H1 (cell line): ENCODE measurements at regions not wholly inside any gene's neighbourhood (a gene's known extent, or its start where the extent isn't known, plus 50 kb on each side); places are given as distances from the start of the nearest gene placed in this dataset.

Experiments
- CTCF ChIA-PET: fragments of 300-600 bp; sonication (Branson Sonifier 250); formaldehyde crosslinking; loops from one replicate; lab custom pipeline; 2021; ENCODE audit not compliant: partially characterized antibody; lab: Charles Lee
- POLR2A ChIA-PET: fragments of 300-600 bp; sonication (Branson Sonifier 250); formaldehyde crosslinking; loops from one replicate; lab custom pipeline; 2021; ENCODE audit warnings: inconsistent platforms; ENCODE audit not compliant: partially characterized antibody; lab: Charles Lee
- DNase-seq, 2 experiments: peaks; one replicate each; pipeline versions ENCODE4 v3.0.0 to v3.0.0-alpha.2; 2010 to 2022; ENCODE audit warnings: low spot score in 2 of 2, low read depth in 1 of 2, mixed read lengths in 1 of 2
- FAIRE-seq: peaks from 2 replicates; lab custom pipeline; 2011; peaks lifted over from hg19 to GRCh38; lab: Jason Lieb, UNC
- H2AFZ ChIP-seq: 2 replicates; pipeline ENCODE4 v1.8.1; 2012; ENCODE audit warnings: low read length, inconsistent platforms
- H2AK5ac ChIP-seq: 2 replicates; pipeline ENCODE4 v1.6.1; 2013; ENCODE audit warnings: low read depth, low read length
- H2BK120ac ChIP-seq: replicated peaks from 2 replicates; pipeline ENCODE3; 2013; ENCODE audit warnings: low read depth, low read length, inconsistent platforms
- H2BK12ac ChIP-seq: 2 replicates; pipeline ENCODE4 v1.6.1; 2013; ENCODE audit warnings: low read depth, low read length
- H2BK15ac ChIP-seq: 2 replicates; pipeline ENCODE4 v1.6.1; 2013; ENCODE audit warnings: low read length
- H2BK20ac ChIP-seq: 2 replicates; pipeline ENCODE4 v1.6.1; 2013; ENCODE audit warnings: low read length
- H2BK5ac ChIP-seq: 2 replicates; pipeline ENCODE4 v1.6.1; 2013; ENCODE audit warnings: low read depth, low read length
- H3K14ac ChIP-seq: 2 replicates; pipeline ENCODE4 v1.6.1; 2013; ENCODE audit warnings: inconsistent platforms; ENCODE audit not compliant: insufficient read length
- H3K18ac ChIP-seq: 2 replicates; pipeline ENCODE4 v1.6.1; 2013; ENCODE audit warnings: low read length; ENCODE audit errors: extremely low read depth
- H3K23ac ChIP-seq: 2 replicates; pipeline ENCODE4 v1.6.1; 2013; ENCODE audit warnings: inconsistent platforms; ENCODE audit not compliant: insufficient read length
- H3K23me2 ChIP-seq: 2 replicates; pipeline ENCODE4 v1.6.1; 2013; ENCODE audit warnings: low read depth, low read length
- H3K27ac ChIP-seq: 2 replicates; pipeline ENCODE4 v1.6.1; 2011; ENCODE audit warnings: low read depth, low read length, inconsistent platforms
- H3K27me3 ChIP-seq, 4 experiments: replicated peaks in 1 of 4; 1 replicate in 1 of 4; 2 replicates in 3 of 4; pipeline versions ENCODE4 v1.6.1 to v1.8.1; 2011 to 2013; ENCODE audit warnings: low read length in 3 of 4, mild to moderate bottlenecking in 3 of 4, inconsistent platforms in 2 of 4, mixed read lengths in 2 of 4, moderate library complexity in 1 of 4; ENCODE audit not compliant: control insufficient read depth in 3 of 4, insufficient read depth in 3 of 4; ENCODE audit errors: extremely low read depth in 1 of 4
- H3K36me3 ChIP-seq, 4 experiments: 2 replicates each; pipeline versions ENCODE4 v1.6.1 to v1.8.1; 2011 to 2013; ENCODE audit warnings: mild to moderate bottlenecking in 4 of 4, low read length in 3 of 4, moderate library complexity in 2 of 4, control low read depth in 1 of 4, inconsistent platforms in 1 of 4; ENCODE audit not compliant: insufficient read depth in 4 of 4, control insufficient read depth in 2 of 4
- H3K4ac ChIP-seq: replicated peaks from 2 replicates; pipeline ENCODE3; 2013; ENCODE audit warnings: low read length, low read depth, mixed read lengths, inconsistent platforms; ENCODE audit not compliant: insufficient read length
- H3K4me1 ChIP-seq, 4 experiments: replicated peaks in 1 of 4; 1 replicate in 1 of 4; 2 replicates in 3 of 4; pipeline versions ENCODE4 v1.6.1 to v1.8.1; 2011 to 2013; ENCODE audit warnings: low read length in 3 of 4, inconsistent platforms in 2 of 4, mixed read lengths in 1 of 4; ENCODE audit not compliant: insufficient read depth in 4 of 4, control insufficient read depth in 3 of 4
- H3K4me2 ChIP-seq, 2 experiments: 2 replicates each; pipeline versions ENCODE4 v1.6.1 to v1.8.1; 2011 to 2013; ENCODE audit warnings: low read depth in 2 of 2, low read length in 2 of 2, control low read depth in 1 of 2, inconsistent platforms in 1 of 2, mild to moderate bottlenecking in 1 of 2; ENCODE audit not compliant: insufficient read depth in 1 of 2
- H3K4me3 ChIP-seq, 4 experiments: fragments of 200-600, 300-600 bp in 1 of 4; sonication (generic), shearing (Covaris generic), sonication (Bioruptor Twin) in 1 of 4; 2 replicates each; pipeline versions ENCODE4 v1.5.1 to v1.8.1; 2011 to 2016; ENCODE audit warnings: low read length in 4 of 4, low read depth in 3 of 4, control low read depth in 2 of 4, inconsistent platforms in 2 of 4, mild to moderate bottlenecking in 2 of 4, mixed read lengths in 1 of 4, moderate library complexity in 1 of 4; ENCODE audit not compliant: insufficient read depth in 2 of 4; ENCODE audit errors: extremely low read depth in 1 of 4
- H3K56ac ChIP-seq: replicated peaks from 2 replicates; pipeline ENCODE3; 2013; ENCODE audit warnings: low read depth, mild to moderate bottlenecking, mixed read lengths, low read length, inconsistent platforms; ENCODE audit not compliant: insufficient read length
- H3K79me1 ChIP-seq: 2 replicates; pipeline ENCODE4 v1.6.1; 2013; ENCODE audit warnings: low read depth, low read length, control low read depth
- H3K79me2 ChIP-seq, 2 experiments: 2 replicates each; pipeline versions ENCODE4 v1.6.1 to v1.8.1; 2012 to 2013; ENCODE audit warnings: low read length in 2 of 2, mild to moderate bottlenecking in 2 of 2, inconsistent platforms in 1 of 2; ENCODE audit not compliant: insufficient read depth in 2 of 2, control insufficient read depth in 1 of 2
- H3K9ac ChIP-seq, 4 experiments: replicated peaks in 1 of 4; 1 replicate in 1 of 4; 2 replicates in 3 of 4; pipeline versions ENCODE4 v1.6.1 to v1.8.1; 2011 to 2013; ENCODE audit warnings: low read depth in 3 of 4, low read length in 3 of 4, control low read depth in 2 of 4, mild to moderate bottlenecking in 2 of 4, moderate library complexity in 2 of 4, inconsistent platforms in 1 of 4; ENCODE audit errors: extremely low read depth in 1 of 4
- H3K9me3 ChIP-seq, 2 experiments: 2 replicates each; pipeline versions ENCODE4 v1.6.1 to v1.8.1; 2012 to 2013; ENCODE audit warnings: mild to moderate bottlenecking in 2 of 2, moderate library complexity in 2 of 2, control low read depth in 1 of 2, inconsistent platforms in 1 of 2, low read depth in 1 of 2, low read length in 1 of 2, mixed read lengths in 1 of 2; ENCODE audit not compliant: insufficient read depth in 2 of 2
- H4K20me1 ChIP-seq, 2 experiments: replicated peaks in 1 of 2; 2 replicates each; pipeline versions ENCODE3 to v1.8.1; 2011 to 2013; ENCODE audit warnings: inconsistent platforms in 2 of 2, low read length in 2 of 2, mild to moderate bottlenecking in 1 of 2; ENCODE audit not compliant: insufficient read depth in 2 of 2, control insufficient read depth in 1 of 2
- H4K5ac ChIP-seq: 2 replicates; pipeline ENCODE4 v1.6.1; 2013; ENCODE audit warnings: low read length, low read depth, mixed read lengths, inconsistent platforms; ENCODE audit not compliant: insufficient read length
- H4K8ac ChIP-seq: 2 replicates; pipeline ENCODE4 v1.8.0; 2013; ENCODE audit warnings: mild to moderate bottlenecking, moderate library complexity, low read length, inconsistent platforms; ENCODE audit not compliant: insufficient read depth; ENCODE audit errors: extremely low read depth
- H4K91ac ChIP-seq: replicated peaks from 2 replicates; pipeline ENCODE3; 2013; ENCODE audit warnings: low read length, mixed read lengths, inconsistent platforms; ENCODE audit not compliant: insufficient read length
- NRF1 ChIP-seq: IDR thresholded peaks from 2 replicates; pipeline ENCODE4 v1.6.1; 2011; ENCODE audit warnings: mild to moderate bottlenecking, low read depth, low read length, improper control_type of control experiment
- SIRT6 ChIP-seq: IDR thresholded peaks from one replicate; pipeline ENCODE4 v1.7.1; 2012; ENCODE audit warnings: low read length, inconsistent platforms
- WGBS, 2 experiments: shearing (Covaris generic) in 1 of 2; methylation state at CpG; one replicate each; pipeline versions ENCODE4 v1.1.6 to v1.1.7; 2013 to 2015; ENCODE audit warnings: low lambda C conversion rate in 2 of 2, mixed read lengths in 2 of 2, inconsistent platforms in 1 of 2, low coverage in 1 of 2, missing lambda C conversion rate in 1 of 2; ENCODE audit not compliant: insufficient replicate concordance in 2 of 2, insufficient coverage in 1 of 2, insufficient read length in 1 of 2; ENCODE audit errors: extremely low coverage in 1 of 2, missing lambda C conversion rate in 1 of 2; 5-methylcytosine and 5-hydroxymethylcytosine counted together
- TF ChIP-seq, protein P1 (sequence below): IDR thresholded peaks from 2 replicates; pipeline ENCODE4 v1.6.1; 2012; ENCODE audit warnings: low read length, inconsistent platforms

DNA sequence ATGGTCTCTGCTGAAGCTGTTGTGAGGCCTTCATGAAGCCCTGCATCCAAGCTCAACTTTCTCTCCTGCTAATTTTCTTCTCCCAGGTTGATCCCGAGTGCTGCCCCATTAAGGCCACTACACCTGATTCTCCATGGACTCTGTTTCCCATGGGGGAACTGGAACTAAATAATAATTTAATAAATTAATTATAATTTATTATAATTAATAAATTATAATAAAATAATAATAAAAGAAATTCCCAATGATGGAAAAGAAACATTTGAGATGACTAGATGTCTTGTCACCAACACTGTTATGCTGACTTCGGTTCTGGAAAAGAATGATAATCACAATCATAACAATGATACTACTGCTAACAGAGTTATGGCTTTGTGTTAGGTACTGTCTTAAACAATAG lies 211.2 kb upstream of the ZP4 start:
- H3K23ac ChIP-seq, result no peak overlapping the region
- DNase-seq (no peak), FAIRE-seq (no peak)
- H3K4me3 ChIP-seq, result no peak overlapping the region
- no peak overlapping the region for H2BK12ac ChIP-seq
- no peaks in the 10 kb centered on the region for H3K79me2 ChIP-seq
- no peaks in the 10 kb centered on the region for H4K20me1 ChIP-seq
- H3K4ac ChIP-seq, result no peak overlapping the region
- H4K91ac ChIP-seq, result no peak overlapping the region
- no peak overlapping the region for H3K56ac ChIP-seq
- no peak overlapping the region for H2BK20ac ChIP-seq
- H3K18ac ChIP-seq, result no peak overlapping the region
- H4K5ac ChIP-seq, result no peak overlapping the region
- TF ChIP-seq, protein P1, sequence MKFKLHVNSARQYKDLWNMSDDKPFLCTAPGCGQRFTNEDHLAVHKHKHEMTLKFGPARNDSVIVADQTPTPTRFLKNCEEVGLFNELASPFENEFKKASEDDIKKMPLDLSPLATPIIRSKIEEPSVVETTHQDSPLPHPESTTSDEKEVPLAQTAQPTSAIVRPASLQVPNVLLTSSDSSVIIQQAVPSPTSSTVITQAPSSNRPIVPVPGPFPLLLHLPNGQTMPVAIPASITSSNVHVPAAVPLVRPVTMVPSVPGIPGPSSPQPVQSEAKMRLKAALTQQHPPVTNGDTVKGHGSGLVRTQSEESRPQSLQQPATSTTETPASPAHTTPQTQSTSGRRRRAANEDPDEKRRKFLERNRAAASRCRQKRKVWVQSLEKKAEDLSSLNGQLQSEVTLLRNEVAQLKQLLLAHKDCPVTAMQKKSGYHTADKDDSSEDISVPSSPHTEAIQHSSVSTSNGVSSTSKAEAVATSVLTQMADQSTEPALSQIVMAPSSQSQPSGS, result no peak
- no peak for TF ChIP-seq SIRT6
- no peak for TF ChIP-seq NRF1
- no peaks in the 10 kb centered on the region for H3K23me2 ChIP-seq
- H2BK15ac ChIP-seq, result no peak overlapping the region
- H3K4me2 ChIP-seq, result no peak overlapping the region
- no peaks in the 10 kb centered on the region for H3K4me1 ChIP-seq
- no peaks in the 10 kb centered on the region for H3K79me1 ChIP-seq
- H2AK5ac ChIP-seq, result no peak overlapping the region
- no peaks in the 10 kb centered on the region; a peak in 1 of 4 replicates for H3K9me3 ChIP-seq
- H3K27me3 ChIP-seq, result no peaks in the 10 kb centered on the region
- no peak overlapping the region for H2AFZ ChIP-seq
- H2BK120ac ChIP-seq, result no peak overlapping the region
- no peak overlapping the region for H3K27ac ChIP-seq
- no peak overlapping the region for H3K14ac ChIP-seq
- H2BK5ac ChIP-seq, result no peak overlapping the region
- ChIA-PET POLR2A (no interaction called here), CTCF (interaction anchor here (1.0 to 1.1 kb wide), 2 partner anchors 9 to 238 kb away, joined by 3 to 4 read pairs; no protein-coding TSS in a partner anchor)
- no peak overlapping the region for H4K8ac ChIP-seq
- H3K36me3 ChIP-seq, result no peaks in the 10 kb centered on the region
- WGBS, 2 experiments, result 98% methylated on average over 2 of the region's 2 CpGs; no CpG with 5 or more reads in 1 of the 2 experiments
- H3K9ac ChIP-seq, result no peak overlapping the region
